GM12873 (cell line): ENCODE measurements at regions not wholly inside any gene's neighbourhood (a gene's known extent, or its start where the extent isn't known, plus 50 kb on each side); places are given as distances from the start of the nearest gene placed in this dataset.

ENCODE experiments used
- TF ChIP-seq, protein P1 (sequence below): IDR thresholded peaks from 2 replicates; pipeline ENCODE4 v1.5.1; 2012; ENCODE audit warnings: low read depth, mild to moderate bottlenecking, moderate library complexity, low read length, control low read depth; ENCODE audit not compliant: insufficient read depth; ENCODE audit errors: missing control alignments

DNA sequence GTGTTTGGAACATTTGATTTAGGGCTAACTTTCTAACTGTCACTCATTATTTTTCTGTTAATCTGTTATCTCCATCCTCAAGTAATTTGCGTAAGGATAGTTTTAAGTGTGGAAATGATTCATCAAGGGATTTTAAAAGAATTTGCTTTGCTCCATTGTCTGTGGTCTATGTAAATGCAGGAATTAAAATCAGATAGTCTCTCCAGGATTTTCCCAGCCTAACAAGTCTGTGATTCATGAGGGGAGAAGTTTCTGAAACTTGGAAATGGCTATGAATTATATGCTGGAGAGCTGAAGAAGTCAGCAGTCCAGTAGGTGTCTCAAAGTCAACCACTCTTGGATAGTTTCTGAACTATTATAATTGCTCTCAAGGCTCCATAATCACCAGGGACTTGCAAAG is 264.5 kb downstream of the MRPL39 start:
- TF ChIP-seq, protein P1, sequence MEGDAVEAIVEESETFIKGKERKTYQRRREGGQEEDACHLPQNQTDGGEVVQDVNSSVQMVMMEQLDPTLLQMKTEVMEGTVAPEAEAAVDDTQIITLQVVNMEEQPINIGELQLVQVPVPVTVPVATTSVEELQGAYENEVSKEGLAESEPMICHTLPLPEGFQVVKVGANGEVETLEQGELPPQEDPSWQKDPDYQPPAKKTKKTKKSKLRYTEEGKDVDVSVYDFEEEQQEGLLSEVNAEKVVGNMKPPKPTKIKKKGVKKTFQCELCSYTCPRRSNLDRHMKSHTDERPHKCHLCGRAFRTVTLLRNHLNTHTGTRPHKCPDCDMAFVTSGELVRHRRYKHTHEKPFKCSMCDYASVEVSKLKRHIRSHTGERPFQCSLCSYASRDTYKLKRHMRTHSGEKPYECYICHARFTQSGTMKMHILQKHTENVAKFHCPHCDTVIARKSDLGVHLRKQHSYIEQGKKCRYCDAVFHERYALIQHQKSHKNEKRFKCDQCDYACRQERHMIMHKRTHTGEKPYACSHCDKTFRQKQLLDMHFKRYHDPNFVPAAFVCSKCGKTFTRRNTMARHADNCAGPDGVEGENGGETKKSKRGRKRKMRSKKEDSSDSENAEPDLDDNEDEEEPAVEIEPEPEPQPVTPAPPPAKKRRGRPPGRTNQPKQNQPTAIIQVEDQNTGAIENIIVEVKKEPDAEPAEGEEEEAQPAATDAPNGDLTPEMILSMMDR, result no peak

DNA sequence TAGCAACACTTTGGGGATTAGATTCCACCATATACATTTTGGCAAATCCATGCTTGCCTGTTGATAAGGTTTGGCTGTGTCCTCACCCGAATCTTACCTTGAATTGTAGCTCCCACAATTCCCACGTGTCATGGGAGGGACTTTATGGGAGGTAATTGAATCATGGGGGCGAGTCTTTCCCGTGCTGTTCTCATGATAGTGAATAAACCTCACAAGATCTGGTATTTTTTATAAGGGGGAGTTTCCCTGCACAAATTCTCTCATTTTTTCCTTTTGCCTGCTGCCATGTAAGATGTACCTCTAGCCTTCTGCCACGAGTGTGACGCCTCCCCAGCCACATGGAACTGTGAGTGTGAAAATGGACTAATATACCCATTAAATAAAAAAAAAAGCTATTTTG is 265.3 kb downstream of the MRPL39 start:
- TF ChIP-seq, protein P1, result no peak

DNA sequence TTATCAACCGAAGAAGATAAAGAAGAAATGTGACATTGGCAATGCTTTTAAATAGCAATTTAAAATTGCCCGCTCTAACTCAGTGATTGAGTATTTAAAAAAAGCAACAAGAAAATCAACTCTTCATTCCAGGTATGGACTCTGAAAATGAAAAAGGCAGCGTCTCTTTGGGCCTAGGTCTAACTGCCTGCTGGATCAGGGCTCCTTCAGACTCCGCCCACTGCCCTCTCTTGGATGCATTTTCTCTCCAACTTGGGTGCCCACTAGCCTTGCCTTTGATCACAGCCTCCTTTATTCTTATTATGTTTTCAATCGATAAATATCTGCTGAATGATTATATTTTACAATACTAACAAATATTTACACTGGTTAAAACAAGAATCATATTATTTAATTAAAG is 268.9 kb downstream of the MRPL39 start:
- TF ChIP-seq, protein P1, result no peak

DNA sequence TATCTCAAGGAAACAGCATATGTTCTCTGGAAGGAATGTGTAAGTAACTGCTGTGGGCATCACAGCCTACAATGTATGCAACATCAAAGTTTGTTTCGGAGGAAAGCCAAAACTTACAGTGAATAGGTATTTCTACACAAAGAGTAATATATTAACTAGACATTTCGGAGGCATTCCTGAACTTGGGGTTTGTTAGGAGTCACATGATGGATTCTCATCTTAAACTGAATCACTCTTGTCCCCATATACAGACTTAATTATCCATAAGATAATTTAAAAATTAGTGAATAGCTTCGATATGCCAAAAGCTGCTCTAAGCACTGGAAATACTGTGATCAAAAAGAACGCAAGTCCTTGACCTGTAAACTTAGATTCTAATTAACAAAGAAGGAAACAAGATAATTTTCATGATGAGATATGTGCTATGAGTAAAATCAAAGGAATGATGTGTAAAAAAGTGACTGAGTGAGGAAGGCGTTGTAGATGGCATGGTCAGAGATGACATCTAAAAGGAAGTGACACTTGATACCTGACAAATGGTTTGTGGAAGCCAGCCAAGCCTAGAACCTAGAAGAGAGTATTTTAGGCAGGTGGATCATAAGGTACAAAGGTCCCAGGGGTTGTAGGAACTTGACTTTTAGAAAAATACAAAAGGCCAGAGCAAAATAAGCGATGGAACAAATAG is 273.1 kb downstream of the MRPL39 start:
- TF ChIP-seq, protein P1, result no peak

DNA sequence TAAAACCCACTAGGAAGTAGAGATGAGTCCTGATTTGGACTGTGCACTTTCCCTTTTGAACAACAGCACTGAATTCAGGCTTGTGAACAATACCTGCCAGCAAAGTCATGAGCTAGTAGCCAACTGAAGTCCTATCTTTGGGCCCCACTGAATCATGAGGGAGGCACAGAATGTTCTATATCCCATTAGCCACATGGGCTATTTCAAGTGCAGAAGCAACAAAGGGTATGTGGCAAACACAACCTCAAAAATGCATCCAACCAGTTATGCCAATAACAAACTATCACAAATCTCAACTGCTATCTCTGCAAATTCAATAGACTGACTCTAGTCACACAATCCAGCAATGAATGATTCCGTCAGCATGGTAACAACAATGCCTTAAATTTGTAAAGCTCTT is 276.0 kb downstream of the MRPL39 start:
- TF ChIP-seq, protein P1, result no peak

DNA sequence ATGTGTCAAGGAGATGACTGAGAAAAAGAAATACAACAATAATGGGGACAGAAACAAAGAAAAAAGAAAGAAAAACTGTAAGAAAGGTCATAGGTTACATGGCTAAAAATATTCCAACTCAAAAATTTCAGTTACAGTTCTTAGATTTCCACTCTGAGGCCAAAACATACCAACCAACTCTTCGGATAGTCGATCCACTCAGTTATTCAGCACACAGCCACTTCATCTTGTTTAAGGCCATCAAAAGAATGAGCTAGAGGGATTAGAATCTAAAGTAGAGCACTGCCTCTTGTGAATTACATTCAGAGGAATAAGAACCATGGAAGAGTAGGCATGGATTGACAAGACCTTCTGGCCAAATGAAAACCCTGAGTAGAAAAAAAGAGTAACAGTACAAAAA is 277.0 kb downstream of the MRPL39 start:
- TF ChIP-seq, protein P1, result no peak

DNA sequence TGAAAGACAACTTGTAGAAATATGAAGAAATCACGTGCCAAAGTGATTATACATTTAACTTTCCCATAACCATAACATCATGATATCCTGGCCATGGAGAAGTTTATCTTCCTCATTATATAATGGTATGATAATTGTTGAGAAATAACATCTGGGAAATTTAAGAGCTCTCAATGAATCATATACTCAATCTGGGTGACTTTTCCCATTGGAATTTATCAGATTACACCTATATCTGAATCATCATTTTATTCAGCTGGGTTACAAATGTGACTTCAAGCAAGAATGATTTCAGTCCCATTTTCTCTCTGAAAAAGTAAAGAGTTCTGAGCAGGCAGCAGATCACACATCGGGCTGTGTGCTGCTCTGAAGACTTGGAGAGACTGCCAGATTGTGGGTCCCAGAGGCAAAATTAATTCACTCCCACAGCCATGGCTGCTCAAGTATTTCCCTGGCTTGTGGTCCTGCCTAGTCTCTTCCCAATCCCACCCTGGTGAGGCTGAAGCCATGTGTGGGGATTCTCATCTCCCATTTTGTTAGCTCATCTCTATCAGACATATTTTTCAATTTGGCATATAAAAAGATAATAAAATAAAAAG is 278.0 kb downstream of the MRPL39 start:
- TF ChIP-seq, protein P1, result no peak
